HCT116 (cell line): ENCODE measurements at regions not wholly inside any gene's neighbourhood (a gene's known extent, or its start where the extent isn't known, plus 50 kb on each side); places are given as distances from the start of the nearest gene placed in this dataset.

Source experiments
- CEBPB ChIP-seq: IDR thresholded peaks from 2 replicates; pipeline ENCODE4 v1.6.1; 2012; ENCODE audit warnings: low read depth
- EZH2phosphoT487 ChIP-seq: fragments of 200-600 bp; IDR thresholded peaks from 2 replicates; pipeline ENCODE4 v1.6.1; 2018; ENCODE audit warnings: antibody characterized with exemption, borderline replicate concordance
- JUND ChIP-seq: IDR thresholded peaks from 2 replicates; pipeline ENCODE4 v1.6.1; 2012
- POLR2A ChIP-seq: IDR thresholded peaks from 2 replicates; pipeline ENCODE4 v1.7.0; 2011; ENCODE audit warnings: borderline replicate concordance; ENCODE audit not compliant: insufficient read depth, insufficient read length; ENCODE audit errors: extremely low read depth
- POLR2AphosphoS5 ChIP-seq: IDR thresholded peaks from 2 replicates; pipeline ENCODE4 v1.6.1; 2011; ENCODE audit warnings: mild to moderate bottlenecking, low read depth, low read length, moderate library complexity
- RAD21 ChIP-seq: IDR thresholded peaks from 2 replicates; pipeline ENCODE4 v1.6.1; 2012; ENCODE audit warnings: low read depth, mild to moderate bottlenecking
- SRF ChIP-seq: IDR thresholded peaks from 2 replicates; pipeline ENCODE4 v1.6.1; 2012; ENCODE audit warnings: low read depth
- ZNF274 ChIP-seq: fragments of 200-500 bp; sonication (Bioruptor generic); IDR thresholded peaks from 2 replicates; pipeline ENCODE4 v1.6.1; 2014; ENCODE audit warnings: mild to moderate bottlenecking, low read depth, low read length, inconsistent platforms
- TF ChIP-seq, protein P1 (sequence below), 3 experiments: fragments of 200-600 bp in 1 of 3; sonication (generic) in 1 of 3; IDR thresholded peaks in 2 of 3; conservative IDR thresholded peaks in 1 of 3; 2 replicates each; pipeline ENCODE4 v1.5.1; 2012 to 2017; ENCODE audit warnings: low read depth in 2 of 3, low read length in 2 of 3, antibody characterized with exemption in 1 of 3, borderline replicate concordance in 1 of 3, control low read depth in 1 of 3, mild to moderate bottlenecking in 1 of 3, mixed read lengths in 1 of 3, mixed run types in 1 of 3, moderate library complexity in 1 of 3; ENCODE audit not compliant: insufficient read depth in 1 of 3
- TF ChIP-seq, protein P2 (sequence below): IDR thresholded peaks from 2 replicates; pipeline ENCODE4 v1.6.1; 2012; ENCODE audit warnings: low read depth
- TF ChIP-seq, protein P3 (sequence below): IDR thresholded peaks from 2 replicates; pipeline ENCODE4 v1.6.1; 2011; ENCODE audit warnings: mild to moderate bottlenecking, low read length, moderate library complexity; ENCODE audit not compliant: insufficient replicate concordance; ENCODE audit errors: extremely low read depth
- TF ChIP-seq, protein P4 (sequence below): IDR thresholded peaks from 2 replicates; pipeline ENCODE4 v1.6.1; 2012

DNA sequence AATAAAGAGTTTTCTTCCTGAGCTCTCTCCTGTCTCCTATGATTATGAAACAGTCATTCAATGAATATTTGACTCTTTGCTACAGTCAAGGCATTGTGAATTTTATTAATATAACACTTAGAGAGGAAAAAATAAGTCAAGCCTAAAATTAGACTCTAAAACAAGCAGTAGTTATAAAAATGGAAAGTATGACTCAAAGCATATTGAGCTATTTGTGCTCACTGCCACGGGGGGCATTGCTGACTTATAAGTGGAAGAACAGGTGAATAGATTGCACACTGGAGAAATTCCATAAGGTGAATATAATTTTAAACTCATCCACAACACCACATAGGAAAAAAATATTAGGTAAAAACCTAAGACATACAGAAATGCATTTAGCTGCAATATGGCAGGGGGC, 87.7 kb upstream of the CCDC196 start:
- TF ChIP-seq SRF (no peak), EZH2phosphoT487 (no peak), POLR2A (no peak), RAD21 (0 out of 2 replicates have a peak, but pooled peaks have one; percentile 5), POLR2AphosphoS5 (no peak), ZNF274 (no peak), JUND (no peak), CEBPB (no peak)
- TF ChIP-seq, protein P1, sequence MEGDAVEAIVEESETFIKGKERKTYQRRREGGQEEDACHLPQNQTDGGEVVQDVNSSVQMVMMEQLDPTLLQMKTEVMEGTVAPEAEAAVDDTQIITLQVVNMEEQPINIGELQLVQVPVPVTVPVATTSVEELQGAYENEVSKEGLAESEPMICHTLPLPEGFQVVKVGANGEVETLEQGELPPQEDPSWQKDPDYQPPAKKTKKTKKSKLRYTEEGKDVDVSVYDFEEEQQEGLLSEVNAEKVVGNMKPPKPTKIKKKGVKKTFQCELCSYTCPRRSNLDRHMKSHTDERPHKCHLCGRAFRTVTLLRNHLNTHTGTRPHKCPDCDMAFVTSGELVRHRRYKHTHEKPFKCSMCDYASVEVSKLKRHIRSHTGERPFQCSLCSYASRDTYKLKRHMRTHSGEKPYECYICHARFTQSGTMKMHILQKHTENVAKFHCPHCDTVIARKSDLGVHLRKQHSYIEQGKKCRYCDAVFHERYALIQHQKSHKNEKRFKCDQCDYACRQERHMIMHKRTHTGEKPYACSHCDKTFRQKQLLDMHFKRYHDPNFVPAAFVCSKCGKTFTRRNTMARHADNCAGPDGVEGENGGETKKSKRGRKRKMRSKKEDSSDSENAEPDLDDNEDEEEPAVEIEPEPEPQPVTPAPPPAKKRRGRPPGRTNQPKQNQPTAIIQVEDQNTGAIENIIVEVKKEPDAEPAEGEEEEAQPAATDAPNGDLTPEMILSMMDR (IDR thresholded peaks at IDR 0.05 in 2 of 3, conservative IDR thresholded peaks at IDR 0.05 in 1 of 3; ENCODE audit: borderline replicate concordance in 1 of 3, insufficient read depth in 1 of 3, low read depth in 2 of 3, low read length in 2 of 3) = no peak
- TF ChIP-seq, protein P2, sequence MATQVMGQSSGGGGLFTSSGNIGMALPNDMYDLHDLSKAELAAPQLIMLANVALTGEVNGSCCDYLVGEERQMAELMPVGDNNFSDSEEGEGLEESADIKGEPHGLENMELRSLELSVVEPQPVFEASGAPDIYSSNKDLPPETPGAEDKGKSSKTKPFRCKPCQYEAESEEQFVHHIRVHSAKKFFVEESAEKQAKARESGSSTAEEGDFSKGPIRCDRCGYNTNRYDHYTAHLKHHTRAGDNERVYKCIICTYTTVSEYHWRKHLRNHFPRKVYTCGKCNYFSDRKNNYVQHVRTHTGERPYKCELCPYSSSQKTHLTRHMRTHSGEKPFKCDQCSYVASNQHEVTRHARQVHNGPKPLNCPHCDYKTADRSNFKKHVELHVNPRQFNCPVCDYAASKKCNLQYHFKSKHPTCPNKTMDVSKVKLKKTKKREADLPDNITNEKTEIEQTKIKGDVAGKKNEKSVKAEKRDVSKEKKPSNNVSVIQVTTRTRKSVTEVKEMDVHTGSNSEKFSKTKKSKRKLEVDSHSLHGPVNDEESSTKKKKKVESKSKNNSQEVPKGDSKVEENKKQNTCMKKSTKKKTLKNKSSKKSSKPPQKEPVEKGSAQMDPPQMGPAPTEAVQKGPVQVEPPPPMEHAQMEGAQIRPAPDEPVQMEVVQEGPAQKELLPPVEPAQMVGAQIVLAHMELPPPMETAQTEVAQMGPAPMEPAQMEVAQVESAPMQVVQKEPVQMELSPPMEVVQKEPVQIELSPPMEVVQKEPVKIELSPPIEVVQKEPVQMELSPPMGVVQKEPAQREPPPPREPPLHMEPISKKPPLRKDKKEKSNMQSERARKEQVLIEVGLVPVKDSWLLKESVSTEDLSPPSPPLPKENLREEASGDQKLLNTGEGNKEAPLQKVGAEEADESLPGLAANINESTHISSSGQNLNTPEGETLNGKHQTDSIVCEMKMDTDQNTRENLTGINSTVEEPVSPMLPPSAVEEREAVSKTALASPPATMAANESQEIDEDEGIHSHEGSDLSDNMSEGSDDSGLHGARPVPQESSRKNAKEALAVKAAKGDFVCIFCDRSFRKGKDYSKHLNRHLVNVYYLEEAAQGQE = no peak
- TF ChIP-seq, protein P3, sequence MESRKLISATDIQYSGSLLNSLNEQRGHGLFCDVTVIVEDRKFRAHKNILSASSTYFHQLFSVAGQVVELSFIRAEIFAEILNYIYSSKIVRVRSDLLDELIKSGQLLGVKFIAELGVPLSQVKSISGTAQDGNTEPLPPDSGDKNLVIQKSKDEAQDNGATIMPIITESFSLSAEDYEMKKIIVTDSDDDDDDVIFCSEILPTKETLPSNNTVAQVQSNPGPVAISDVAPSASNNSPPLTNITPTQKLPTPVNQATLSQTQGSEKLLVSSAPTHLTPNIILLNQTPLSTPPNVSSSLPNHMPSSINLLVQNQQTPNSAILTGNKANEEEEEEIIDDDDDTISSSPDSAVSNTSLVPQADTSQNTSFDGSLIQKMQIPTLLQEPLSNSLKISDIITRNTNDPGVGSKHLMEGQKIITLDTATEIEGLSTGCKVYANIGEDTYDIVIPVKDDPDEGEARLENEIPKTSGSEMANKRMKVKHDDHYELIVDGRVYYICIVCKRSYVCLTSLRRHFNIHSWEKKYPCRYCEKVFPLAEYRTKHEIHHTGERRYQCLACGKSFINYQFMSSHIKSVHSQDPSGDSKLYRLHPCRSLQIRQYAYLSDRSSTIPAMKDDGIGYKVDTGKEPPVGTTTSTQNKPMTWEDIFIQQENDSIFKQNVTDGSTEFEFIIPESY = no peak
- TF ChIP-seq, protein P4, sequence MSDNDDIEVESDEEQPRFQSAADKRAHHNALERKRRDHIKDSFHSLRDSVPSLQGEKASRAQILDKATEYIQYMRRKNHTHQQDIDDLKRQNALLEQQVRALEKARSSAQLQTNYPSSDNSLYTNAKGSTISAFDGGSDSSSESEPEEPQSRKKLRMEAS = no peak
